ENCODE measurements at regions not wholly inside any gene's neighbourhood (a gene's known extent, or its start where the extent isn't known, plus 50 kb on each side); places are given as distances from the start of the nearest gene placed in this dataset.
"Not testable (repeated sequence)": the region's sequence is repeated elsewhere in the genome, so short reads cannot be mapped to it uniquely, and the experiment has no call there.

DNA sequence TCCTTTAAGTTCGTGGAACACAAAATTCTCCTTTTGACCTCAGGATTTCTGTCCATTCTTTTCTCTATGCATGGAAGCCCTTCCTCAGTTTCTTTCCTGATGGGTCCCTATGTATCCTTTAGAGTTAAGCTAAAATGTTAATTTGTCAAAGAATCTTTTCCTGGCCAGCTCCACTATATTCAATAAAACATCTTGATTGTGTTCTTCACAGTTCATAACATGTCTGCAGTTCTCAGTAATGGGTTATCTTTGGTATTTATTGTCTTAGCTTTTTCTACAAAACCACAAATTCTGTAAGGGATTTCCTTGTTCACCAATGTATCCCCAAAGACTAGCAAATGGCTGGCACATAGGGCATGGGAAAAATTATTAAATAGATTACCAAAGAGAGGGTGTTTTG, 998.5 kb downstream of the ADGRL2 start:
- no peak for DNase-seq

- DNase-seq = no peak
Observed at GRCh38 chr1:82795508-82796149, 994.9 kb downstream of the ADGRL2 start.

- no peak for DNase-seq
Observed at GRCh38 chr1:82792151-82792550, 991.4 kb downstream of the ADGRL2 start.

GRCh38 chr1:82790556-82790955, 989.8 kb downstream of the ADGRL2 start:
- DNase-seq = no peak

DNA sequence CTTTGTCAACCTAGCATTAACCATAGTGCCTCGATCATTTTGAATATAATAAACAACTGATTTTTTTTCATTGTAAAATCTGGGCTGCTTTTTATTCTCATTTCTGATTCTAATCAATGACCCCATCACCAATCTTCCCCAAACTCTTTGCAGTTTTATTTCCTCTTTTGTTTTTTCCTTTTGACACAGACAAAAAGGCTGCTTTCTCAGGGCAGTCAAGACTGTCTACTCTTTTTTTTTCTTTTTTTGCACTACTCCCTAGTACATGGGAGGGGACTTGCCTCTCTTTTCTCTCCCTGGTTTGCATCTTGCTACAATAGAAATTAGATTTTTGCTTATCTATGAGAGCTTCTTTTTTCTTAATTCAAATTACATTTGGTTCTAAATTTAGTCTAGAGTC, 987.9 kb downstream of the ADGRL2 start:
- no peak for DNase-seq

GRCh38 chr1:82788038-82788437, 987.3 kb downstream of the ADGRL2 start:
- no peak for DNase-seq

DNA sequence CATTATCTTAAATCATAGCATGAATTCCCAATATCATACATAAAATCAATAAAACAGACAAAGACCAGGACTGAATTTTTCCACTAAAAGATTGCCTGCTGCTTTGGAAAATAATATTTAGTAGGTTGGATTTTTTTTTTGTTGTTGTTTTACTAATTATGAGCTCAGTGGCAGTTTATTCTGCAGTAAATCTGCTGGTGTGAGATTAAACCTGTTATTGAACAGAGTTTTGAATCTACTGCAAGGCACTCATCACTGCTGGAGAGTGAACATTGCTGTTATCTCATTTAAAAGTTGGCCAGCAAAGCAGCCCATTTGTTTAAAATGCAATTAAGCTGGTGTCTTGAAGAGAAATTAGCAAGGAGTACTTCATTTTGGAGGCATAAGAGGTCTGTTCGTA, 986.1 kb downstream of the ADGRL2 start:
- no peak for DNase-seq

GRCh38 chr1:82785268-82785790, 984.6 kb downstream of the ADGRL2 start:
- DNase-seq = no peak

- DNase-seq = no peak
Observed at GRCh38 chr1:82783044-82783443, 982.3 kb downstream of the ADGRL2 start.

DNA sequence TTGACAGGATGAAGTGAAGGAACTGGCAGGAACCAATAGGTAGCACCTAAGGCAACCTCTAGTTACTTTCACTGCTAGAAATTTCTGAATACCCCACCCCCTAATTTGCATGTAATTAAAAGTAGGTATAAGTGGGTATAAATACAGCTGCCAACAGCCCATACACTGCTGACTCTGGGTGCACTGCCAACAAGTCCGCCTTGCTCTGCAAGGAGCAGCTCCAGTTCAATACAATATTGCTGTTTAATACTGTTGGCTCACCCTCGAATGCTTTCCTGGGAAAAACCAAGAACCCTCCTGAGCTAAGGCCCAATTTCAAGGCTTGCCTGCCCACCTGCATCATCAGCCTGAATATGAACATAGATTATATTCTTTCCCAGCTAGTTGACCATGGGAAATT, 981.9 kb downstream of the ADGRL2 start:
- no peak for DNase-seq

DNA sequence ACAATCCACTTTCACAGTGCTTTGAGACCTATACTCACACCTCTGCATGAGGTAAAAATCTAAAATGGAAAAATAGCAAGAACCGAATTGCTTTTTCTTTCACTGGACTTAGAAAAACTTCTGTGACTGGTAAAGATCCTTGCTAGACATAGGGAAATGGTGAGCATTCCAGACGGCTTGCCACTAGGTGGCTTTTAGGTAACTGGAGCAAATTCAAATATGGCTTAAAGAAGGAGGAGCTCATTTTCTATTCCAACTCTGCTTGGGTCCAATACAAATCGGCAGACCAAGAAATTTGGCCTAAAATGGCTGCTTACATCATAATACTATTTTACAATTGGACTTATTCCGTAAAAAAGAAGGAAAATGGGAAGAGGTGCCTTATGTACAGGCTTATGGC, 977.9 kb downstream of the ADGRL2 start:
- DNase-seq = no peak

DNA sequence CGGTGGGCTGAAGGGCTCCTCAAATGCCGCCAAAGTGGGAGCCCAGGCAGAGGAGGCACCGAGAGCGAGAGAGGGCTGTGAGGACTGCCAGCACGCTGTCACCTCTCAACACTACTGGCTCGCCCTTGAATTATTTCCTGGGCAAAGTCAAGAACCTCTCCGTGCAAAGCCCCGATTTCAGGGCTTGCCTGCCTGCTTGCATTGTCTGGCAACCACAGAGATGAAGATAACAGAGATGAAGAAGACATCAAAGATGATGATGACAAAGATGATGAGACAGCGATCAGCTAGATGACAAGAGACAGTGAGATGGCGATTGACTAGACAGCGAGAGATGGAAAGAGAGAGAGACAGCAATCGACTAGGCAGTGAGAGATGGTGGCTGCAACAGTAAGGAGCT, 976.5 kb downstream of the ADGRL2 start:
- DNase-seq = no peak

DNA sequence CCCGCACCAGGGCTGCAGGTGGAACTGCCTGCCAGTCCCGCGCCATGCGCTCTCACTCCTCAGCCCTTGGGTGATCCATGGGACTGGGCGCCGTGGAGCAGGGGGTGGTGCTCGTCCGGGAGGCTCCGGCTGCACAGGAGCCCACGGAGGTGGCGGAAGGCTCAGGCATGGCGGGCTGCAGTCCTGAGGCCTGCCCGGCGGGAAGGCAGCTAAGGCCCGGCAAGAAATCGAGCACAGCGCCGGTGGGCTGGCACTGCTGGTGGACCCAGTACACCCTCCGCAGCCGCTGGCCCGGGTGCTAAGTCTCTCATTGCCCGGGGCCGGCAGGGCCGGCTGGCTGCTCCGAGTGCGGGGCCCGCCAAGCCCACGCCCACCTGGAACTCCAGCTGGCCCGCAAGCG, 976.0 kb downstream of the ADGRL2 start:
- DNase-seq = not testable (repeated sequence)

DNA sequence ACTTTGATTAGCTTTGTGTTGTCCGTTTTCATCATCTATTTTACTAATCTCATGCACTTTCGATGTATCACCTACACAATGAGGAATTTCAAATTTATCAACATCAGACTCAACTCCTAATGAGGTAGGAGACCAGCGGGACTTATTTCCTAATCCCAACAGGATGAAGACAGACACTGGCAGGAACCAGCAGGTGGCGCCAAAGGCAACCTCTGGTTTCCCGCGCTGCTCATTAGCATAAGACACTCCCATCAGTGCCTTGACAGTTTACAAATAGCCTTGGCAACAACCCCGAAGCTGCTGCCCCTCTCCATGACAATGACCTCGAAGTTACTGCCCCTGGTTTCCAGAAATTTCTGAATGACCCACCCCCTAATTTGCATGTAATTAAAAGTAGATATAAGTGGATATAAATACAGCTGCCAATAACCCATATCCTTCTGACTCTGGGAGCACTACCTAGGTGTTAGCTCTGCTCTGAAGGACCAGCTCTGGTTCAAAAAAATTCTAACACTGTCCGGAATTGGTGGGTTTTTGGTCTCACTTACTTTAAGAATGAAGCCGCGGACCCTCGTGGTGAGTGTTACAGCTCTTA, 974.8 kb downstream of the ADGRL2 start:
- no peak for DNase-seq

DNA sequence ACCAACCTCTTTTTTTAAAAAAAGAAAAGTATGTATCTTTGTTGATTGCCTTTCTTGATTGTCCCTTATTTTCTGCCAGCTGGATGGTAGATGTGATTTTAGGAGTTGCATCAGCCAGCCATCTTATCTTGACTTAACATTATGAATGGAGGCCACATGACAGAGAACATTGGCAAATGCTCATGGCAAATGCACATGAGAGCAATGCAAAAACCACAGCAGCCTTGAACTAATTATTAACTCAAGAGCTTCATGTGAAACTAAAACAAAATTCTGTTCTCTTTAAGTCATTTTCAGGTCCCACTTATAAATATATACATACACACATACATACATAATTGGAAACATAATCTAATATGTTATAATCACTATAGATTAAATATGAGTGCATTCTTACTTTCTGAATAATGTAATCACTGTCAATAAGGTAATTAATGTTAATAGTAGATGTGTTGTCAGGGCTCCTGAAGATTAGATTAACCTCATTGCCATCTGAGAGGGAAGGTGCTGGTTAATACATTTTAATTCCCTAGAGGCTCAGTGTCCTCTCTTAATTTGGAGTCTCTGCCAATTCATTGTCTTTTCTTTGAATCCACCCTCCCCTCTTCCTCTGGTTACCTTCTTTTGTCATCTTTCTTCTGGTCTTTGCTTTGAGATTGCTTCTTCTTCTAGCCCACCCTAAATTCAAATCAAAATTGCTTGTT, 962.2 kb downstream of the ADGRL2 start:
- DNase-seq = no peak

DNA sequence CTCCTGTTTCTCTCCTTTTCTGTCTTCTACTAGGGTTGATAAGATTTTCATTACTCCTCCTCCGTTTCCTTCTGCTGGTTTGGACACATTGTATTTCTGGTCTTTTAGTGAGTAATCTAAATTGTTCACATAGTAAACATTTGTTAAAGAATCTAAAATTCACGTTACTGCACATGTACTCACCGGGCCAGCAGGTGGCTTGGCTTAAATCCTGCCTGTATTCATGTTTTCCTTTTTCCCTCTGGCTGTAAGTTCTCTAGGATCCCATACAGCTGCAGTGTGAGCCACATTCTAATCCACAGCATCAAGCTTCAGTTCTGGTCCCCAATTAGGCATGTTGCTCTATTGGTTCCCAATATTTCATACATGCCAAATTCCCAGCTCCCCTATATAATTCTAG, 958.3 kb downstream of the ADGRL2 start:
- DNase-seq = no peak

- DNase-seq = no peak
Observed at GRCh38 chr1:82755671-82756070, 954.9 kb downstream of the ADGRL2 start.

DNA sequence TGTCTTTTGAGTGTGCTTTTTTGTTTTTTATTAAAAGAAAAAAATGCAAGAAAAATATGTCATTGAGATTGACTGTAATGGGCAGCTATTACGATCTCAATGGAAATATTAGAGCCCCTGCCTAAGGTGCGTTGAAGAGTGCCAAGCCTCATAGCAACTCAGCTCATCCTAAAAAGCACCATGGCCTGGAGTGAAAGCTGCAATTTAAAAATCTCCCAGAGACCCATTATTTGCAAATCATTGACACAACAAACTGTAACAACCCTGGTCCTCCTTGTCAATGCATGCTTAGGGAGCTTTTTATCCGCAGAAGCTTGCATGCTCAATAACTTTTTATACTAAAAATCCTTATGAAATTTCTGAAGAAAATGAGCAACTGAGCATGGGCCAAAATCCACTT, 954.5 kb downstream of the ADGRL2 start:
- no peak for DNase-seq

- no peak for DNase-seq
Observed at GRCh38 chr1:82752046-82752445, 951.3 kb downstream of the ADGRL2 start.

- DNase-seq = no peak
Observed at GRCh38 chr1:82733645-82734044, 932.9 kb downstream of the ADGRL2 start.

GRCh38 chr1:82731216-82731615, 930.5 kb downstream of the ADGRL2 start:
- no peak for DNase-seq

- DNase-seq = no peak
Observed at GRCh38 chr1:82728206-82728605, 927.5 kb downstream of the ADGRL2 start.

GRCh38 chr1:82724246-82724645, 923.5 kb downstream of the ADGRL2 start:
- DNase-seq = no peak

- no peak for DNase-seq
Observed at GRCh38 chr1:82722608-82723007, 921.9 kb downstream of the ADGRL2 start.
